ENCODE measurements at regions not wholly inside any gene's neighbourhood (a gene's known extent, or its start where the extent isn't known, plus 50 kb on each side); places are given as distances from the start of the nearest gene placed in this dataset.

- TF ChIP-seq CTCF (IDR thresholded peaks at IDR 0.05): no peak
- TF ChIP-seq POLR2A (IDR thresholded peaks at IDR 0.05): peak; percentile 44
These were observed 101.1 kb downstream of the RHOU start for GRCh38 chr1:228836427-228836826.

All from right lobe of liver (tissue), 4 donors.